ENCODE measurements at regions not wholly inside any gene's neighbourhood (a gene's known extent, or its start where the extent isn't known, plus 50 kb on each side); places are given as distances from the start of the nearest gene placed in this dataset.

- TF ChIP-seq CTCF (conservative IDR thresholded peaks at IDR 0.05 in 1 of 2, IDR thresholded peaks at IDR 0.05 in 1 of 2; ENCODE audit: low read depth in 1 of 2, low read length in 2 of 2) (peak; percentile 45 to 58), EZH2 (IDR thresholded peaks at IDR 0.05; ENCODE audit: low read length, missing control alignments) (no peak)
Measured at GRCh38 chr2:191571163-191571769, 106.7 kb upstream of the NABP1 start.
